Neural cell (in vitro differentiated cells): ENCODE measurements at regions not wholly inside any gene's neighbourhood (a gene's known extent, or its start where the extent isn't known, plus 50 kb on each side); places are given as distances from the start of the nearest gene placed in this dataset.

Experiments
- EP300 ChIP-seq: fragments of 450-650 bp; conservative IDR thresholded peaks from 2 replicates; pipeline ENCODE4 v1.6.1; 2014; ENCODE audit warnings: antibody characterized with exemption, mild to moderate bottlenecking, moderate library complexity; ENCODE audit not compliant: poor library complexity, severe bottlenecking
- EZH2 ChIP-seq: fragments of 200-600, 300-800 bp; shearing (Covaris generic), sonication (generic); IDR thresholded peaks from 2 replicates; pipeline ENCODE4 v1.6.1; 2014; ENCODE audit warnings: antibody characterized with exemption, low read length, borderline replicate concordance, mild to moderate bottlenecking; ENCODE audit not compliant: insufficient read depth, poor library complexity, severe bottlenecking
- MXI1 ChIP-seq: fragments of 450-650 bp; conservative IDR thresholded peaks from 2 replicates; pipeline ENCODE4 v1.6.1; 2014; ENCODE audit warnings: antibody characterized with exemption, mild to moderate bottlenecking; ENCODE audit not compliant: poor library complexity, severe bottlenecking
- RAD21 ChIP-seq: fragments of 450-650 bp; conservative IDR thresholded peaks from 2 replicates; pipeline ENCODE4 v1.6.1; 2014; ENCODE audit warnings: antibody characterized with exemption, mild to moderate bottlenecking, moderate library complexity
- REST ChIP-seq: IDR thresholded peaks from 2 replicates; pipeline ENCODE4 v1.6.1; 2012; ENCODE audit warnings: borderline replicate concordance
- SMC3 ChIP-seq: fragments of 450-650 bp; conservative IDR thresholded peaks from 2 replicates; pipeline ENCODE4 v1.6.1; 2014; ENCODE audit warnings: antibody characterized with exemption, mild to moderate bottlenecking, moderate library complexity; ENCODE audit not compliant: poor library complexity
- TAF1 ChIP-seq: IDR thresholded peaks from 2 replicates; pipeline ENCODE4 v1.6.1; 2012; ENCODE audit warnings: low read depth
- TF ChIP-seq, protein P1 (sequence below): fragments of 450-650 bp; IDR thresholded peaks from 2 replicates; pipeline ENCODE4 v1.5.1; 2014; ENCODE audit warnings: antibody characterized with exemption, mild to moderate bottlenecking, moderate library complexity; ENCODE audit not compliant: poor library complexity, severe bottlenecking

GRCh38 chr4:145295122-145295521, 114.7 kb upstream of the OTUD4 start:
- TF ChIP-seq REST, result no peak
- TF ChIP-seq, protein P1, sequence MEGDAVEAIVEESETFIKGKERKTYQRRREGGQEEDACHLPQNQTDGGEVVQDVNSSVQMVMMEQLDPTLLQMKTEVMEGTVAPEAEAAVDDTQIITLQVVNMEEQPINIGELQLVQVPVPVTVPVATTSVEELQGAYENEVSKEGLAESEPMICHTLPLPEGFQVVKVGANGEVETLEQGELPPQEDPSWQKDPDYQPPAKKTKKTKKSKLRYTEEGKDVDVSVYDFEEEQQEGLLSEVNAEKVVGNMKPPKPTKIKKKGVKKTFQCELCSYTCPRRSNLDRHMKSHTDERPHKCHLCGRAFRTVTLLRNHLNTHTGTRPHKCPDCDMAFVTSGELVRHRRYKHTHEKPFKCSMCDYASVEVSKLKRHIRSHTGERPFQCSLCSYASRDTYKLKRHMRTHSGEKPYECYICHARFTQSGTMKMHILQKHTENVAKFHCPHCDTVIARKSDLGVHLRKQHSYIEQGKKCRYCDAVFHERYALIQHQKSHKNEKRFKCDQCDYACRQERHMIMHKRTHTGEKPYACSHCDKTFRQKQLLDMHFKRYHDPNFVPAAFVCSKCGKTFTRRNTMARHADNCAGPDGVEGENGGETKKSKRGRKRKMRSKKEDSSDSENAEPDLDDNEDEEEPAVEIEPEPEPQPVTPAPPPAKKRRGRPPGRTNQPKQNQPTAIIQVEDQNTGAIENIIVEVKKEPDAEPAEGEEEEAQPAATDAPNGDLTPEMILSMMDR, result no peak
- TF ChIP-seq RAD21, result no peak
- TF ChIP-seq SMC3, result no peak
- TF ChIP-seq EZH2, result no peak
- no peak for TF ChIP-seq TAF1
- TF ChIP-seq EP300, result no peak
- no peak for TF ChIP-seq MXI1
